PC-9 (cell line): ENCODE measurements at regions not wholly inside any gene's neighbourhood (a gene's known extent, or its start where the extent isn't known, plus 50 kb on each side); places are given as distances from the start of the nearest gene placed in this dataset.
A peak's percentile ranks its signal among the peaks of the same experiment; 100 is the strongest.

Source experiments
- BruUV-seq: library from RNA; stranded (reverse); fragments of 400-500 nt; replicated peaks from 2 replicates; lab custom pipeline; 2021; lab: Mats Ljungman, UMichigan
- CTCF ChIA-PET: fragments of 300-600 bp; sonication (Branson Sonifier 250); formaldehyde crosslinking; loops from one replicate; lab custom pipeline; 2022; ENCODE audit warnings: antibody characterized with exemption; lab: Charles Lee
- POLR2A ChIA-PET: fragments of 300-600 bp; sonication (Branson Sonifier 250); formaldehyde crosslinking; loops from one replicate; lab custom pipeline; 2022; ENCODE audit warnings: antibody characterized with exemption; ENCODE audit not compliant: unreplicated experiment; lab: Charles Lee
- DNase-seq, 2 experiments: peaks; one replicate each; pipeline versions ENCODE4 v3.0.0 to v3.0.0-alpha.2; 2015 to 2022; ENCODE audit warnings: mixed read lengths in 1 of 2
- H2AFZ ChIP-seq: fragments of 200-600 bp; sonication (generic); 2 replicates; pipeline ENCODE4 v1.8.1; 2017; ENCODE audit warnings: antibody characterized with exemption
- H3F3A ChIP-seq: fragments of 200-600 bp; sonication (generic); 2 replicates; pipeline ENCODE4 v1.8.1; 2017; ENCODE audit warnings: antibody characterized with exemption, mild to moderate bottlenecking, low read depth; ENCODE audit not compliant: insufficient read depth
- H3K27ac ChIP-seq: fragments of 200-600 bp; sonication (generic); 2 replicates; pipeline ENCODE4 v1.6.1; 2016; ENCODE audit warnings: mixed run types
- H3K27me3 ChIP-seq: fragments of 200-600 bp; sonication (generic); 2 replicates; pipeline ENCODE4 v1.6.1; 2016; ENCODE audit warnings: low read depth, mixed run types; ENCODE audit not compliant: insufficient read depth
- H3K36me3 ChIP-seq: fragments of 200-600 bp; sonication (generic); 2 replicates; pipeline ENCODE4 v1.6.1; 2016; ENCODE audit warnings: low read depth, mixed run types
- H3K4me1 ChIP-seq: fragments of 200-600 bp; sonication (generic); replicated peaks from 2 replicates; pipeline ENCODE4 v1.6.1; 2016; ENCODE audit warnings: mixed run types; ENCODE audit not compliant: insufficient read depth
- H3K4me2 ChIP-seq: fragments of 200-600 bp; sonication (generic); 2 replicates; pipeline ENCODE4 v1.6.1; 2017; ENCODE audit warnings: mixed run types
- H3K4me3 ChIP-seq: fragments of 200-600 bp; sonication (generic); 2 replicates; pipeline ENCODE4 v1.6.1; 2016; ENCODE audit warnings: mixed run types
- H3K79me2 ChIP-seq: fragments of 200-600 bp; sonication (generic); 2 replicates; pipeline ENCODE4 v1.6.1; 2017; ENCODE audit warnings: low read depth, mixed run types
- H3K9me2 ChIP-seq: fragments of 200-600 bp; sonication (generic); 2 replicates; pipeline ENCODE4 v1.8.1; 2017; ENCODE audit warnings: mild to moderate bottlenecking; ENCODE audit not compliant: insufficient read depth
- H3K9me3 ChIP-seq: fragments of 200-600 bp; sonication (generic); 2 replicates; pipeline ENCODE4 v1.8.1; 2016; ENCODE audit warnings: low read depth; ENCODE audit not compliant: insufficient read depth
- H4K20me1 ChIP-seq: fragments of 200-600 bp; sonication (generic); 2 replicates; pipeline ENCODE4 v1.8.1; 2017; ENCODE audit not compliant: insufficient read depth
- EZH2 ChIP-seq: fragments of 200-600 bp; sonication (generic); IDR thresholded peaks from 2 replicates; pipeline ENCODE4 v1.8.0; 2017; ENCODE audit warnings: antibody characterized with exemption, low read depth
- intact Hi-C: fragments of 100-400 bp; cut with micrococcal nuclease; formaldehyde crosslinking; loops from one replicate; pipeline ENCODE4 v1.10.0; 2022; ENCODE audit not compliant: unreplicated experiment
- TF ChIP-seq, protein P1 (sequence below): fragments of 200-600 bp; sonication (generic); conservative IDR thresholded peaks from 2 replicates; pipeline ENCODE4 v1.6.1; 2017; ENCODE audit warnings: mixed run types, antibody characterized with exemption, mild to moderate bottlenecking, moderate library complexity

DNA sequence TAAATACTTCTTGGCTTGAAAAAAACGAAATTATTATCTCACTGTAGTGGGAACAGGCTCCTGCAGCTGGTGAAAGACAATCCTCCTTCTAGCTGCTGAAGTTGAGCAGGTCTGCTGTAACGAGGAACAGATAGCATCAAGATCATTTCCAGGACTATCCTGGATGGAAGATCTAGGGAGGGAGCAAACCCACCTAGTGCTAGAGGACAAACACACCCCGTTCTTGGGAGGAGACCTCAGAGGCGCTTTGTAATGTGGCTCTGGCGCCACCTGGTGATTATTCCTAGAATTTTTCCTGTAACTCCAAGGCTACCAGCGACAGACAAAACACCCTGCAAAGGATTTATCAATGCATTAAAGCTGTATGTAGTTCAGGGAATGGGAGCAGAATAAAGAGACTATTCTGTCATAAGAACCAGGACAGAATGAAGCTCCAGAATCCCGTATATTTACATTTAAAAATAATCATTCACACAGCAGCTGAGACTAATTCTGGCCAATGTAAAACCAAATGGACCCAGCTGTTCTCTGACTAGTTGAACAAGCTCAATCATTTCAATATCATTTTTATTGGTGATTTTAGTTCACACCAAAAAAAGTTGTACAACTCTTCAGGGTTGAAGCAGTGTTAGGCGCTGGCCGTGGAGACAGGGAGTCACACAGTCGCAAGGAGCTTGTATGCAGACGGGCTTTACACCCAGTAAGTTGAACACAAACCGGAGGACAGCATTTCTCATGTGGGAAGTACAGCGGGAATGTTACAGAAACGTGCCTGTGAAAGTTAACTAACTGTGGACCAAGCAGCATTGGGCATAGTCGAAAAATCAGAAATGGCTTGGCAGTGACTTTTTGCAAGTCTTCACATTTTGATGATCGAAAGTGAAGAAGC lies 290.3 kb downstream of the TRIB2 start:
- Histone ChIP-seq H3K27me3 (no peaks in the 10 kb centered on the region), H3F3A (no peaks in the 10 kb centered on the region), H3K4me3 (no peak overlapping the region), H3K4me2 (peak overlapping the region; percentile 46), H3K79me2 (no peaks in the 10 kb centered on the region), H3K36me3 (no peaks in the 10 kb centered on the region), H3K9me2 (no peaks in the 10 kb centered on the region), H3K4me1 (peaks cover 9% of the 10 kb centered on the region; the same call in 1 of the 2 replicates), H2AFZ (no peak overlapping the region), H4K20me1 (no peaks in the 10 kb centered on the region), H3K9me3 (no peaks in the 10 kb centered on the region), H3K27ac (no peak overlapping the region)
- BruUV-seq, result no TSS peak
- DNase-seq, result peak; percentile 56 to 61
- TF ChIP-seq EZH2, result no peak
- TF ChIP-seq, protein P1, sequence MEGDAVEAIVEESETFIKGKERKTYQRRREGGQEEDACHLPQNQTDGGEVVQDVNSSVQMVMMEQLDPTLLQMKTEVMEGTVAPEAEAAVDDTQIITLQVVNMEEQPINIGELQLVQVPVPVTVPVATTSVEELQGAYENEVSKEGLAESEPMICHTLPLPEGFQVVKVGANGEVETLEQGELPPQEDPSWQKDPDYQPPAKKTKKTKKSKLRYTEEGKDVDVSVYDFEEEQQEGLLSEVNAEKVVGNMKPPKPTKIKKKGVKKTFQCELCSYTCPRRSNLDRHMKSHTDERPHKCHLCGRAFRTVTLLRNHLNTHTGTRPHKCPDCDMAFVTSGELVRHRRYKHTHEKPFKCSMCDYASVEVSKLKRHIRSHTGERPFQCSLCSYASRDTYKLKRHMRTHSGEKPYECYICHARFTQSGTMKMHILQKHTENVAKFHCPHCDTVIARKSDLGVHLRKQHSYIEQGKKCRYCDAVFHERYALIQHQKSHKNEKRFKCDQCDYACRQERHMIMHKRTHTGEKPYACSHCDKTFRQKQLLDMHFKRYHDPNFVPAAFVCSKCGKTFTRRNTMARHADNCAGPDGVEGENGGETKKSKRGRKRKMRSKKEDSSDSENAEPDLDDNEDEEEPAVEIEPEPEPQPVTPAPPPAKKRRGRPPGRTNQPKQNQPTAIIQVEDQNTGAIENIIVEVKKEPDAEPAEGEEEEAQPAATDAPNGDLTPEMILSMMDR, result peak; percentile 98
- ChIA-PET POLR2A (interaction anchor here (0.6 to 0.7 kb wide), 2 partner anchors 290 to 291 kb away, joined by 6 to 7 read pairs; no protein-coding TSS in a partner anchor), CTCF (interaction anchor here (0.5 to 1.8 kb wide), 7 partner anchors 9 to 1178 kb away, joined by 3 to 9 read pairs (median 3); no protein-coding TSS in a partner anchor)
- intact Hi-C loops, result loop anchor here (1.0 to 10.0 kb wide), 5 partner anchors 75 to 1312 kb away; no protein-coding TSS in a partner anchor

DNA sequence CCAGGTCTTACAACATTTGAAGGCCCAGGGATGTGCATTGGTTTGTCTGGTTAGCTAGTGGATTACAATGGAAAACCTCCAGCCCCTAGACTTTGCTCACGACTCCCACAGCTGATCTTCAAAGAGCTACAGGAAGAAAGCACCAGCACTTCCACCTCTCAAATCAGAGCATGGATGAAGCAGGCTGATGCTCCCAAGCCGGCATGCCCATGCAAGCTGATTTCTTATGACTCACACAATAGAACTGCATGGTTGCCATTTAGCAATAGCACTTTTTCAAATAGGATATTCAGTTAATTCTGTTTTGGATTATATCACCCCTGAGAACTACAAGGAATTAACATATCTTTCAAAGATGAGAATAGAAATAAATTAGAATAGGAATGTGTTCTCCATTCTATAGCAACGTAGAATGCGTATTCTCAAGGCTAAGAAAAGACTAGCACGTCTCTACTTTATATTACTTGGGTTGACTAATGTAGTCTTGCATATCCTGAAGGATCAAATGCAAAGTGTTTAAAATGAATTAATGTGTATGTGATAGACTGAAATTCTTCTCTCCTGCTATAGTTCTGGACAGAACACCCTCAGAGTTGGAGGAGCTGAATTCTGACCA lies 292.4 kb downstream of the TRIB2 start:
- Histone ChIP-seq H3K27me3 (no peaks in the 10 kb centered on the region), H3K4me3 (no peak overlapping the region), H4K20me1 (no peaks in the 10 kb centered on the region), H3F3A (no peaks in the 10 kb centered on the region), H3K9me2 (no peaks in the 10 kb centered on the region), H3K4me2 (no peak overlapping the region), H3K36me3 (no peaks in the 10 kb centered on the region), H3K27ac (no peak overlapping the region), H3K4me1 (peaks cover 9% of the 10 kb centered on the region; the same call in 1 of the 2 replicates), H3K79me2 (no peaks in the 10 kb centered on the region), H2AFZ (no peak overlapping the region), H3K9me3 (no peaks in the 10 kb centered on the region)
- intact Hi-C loops, result loop anchor here (5.0 to 10.0 kb wide), 2 partner anchors 77 to 1314 kb away; no protein-coding TSS in a partner anchor
- no peak for TF ChIP-seq EZH2
- TF ChIP-seq, protein P1, result no peak
- CTCF ChIA-PET, result no interaction called here
- no TSS peak for BruUV-seq
- POLR2A ChIA-PET, result no interaction called here
- DNase-seq, result no peak

DNA sequence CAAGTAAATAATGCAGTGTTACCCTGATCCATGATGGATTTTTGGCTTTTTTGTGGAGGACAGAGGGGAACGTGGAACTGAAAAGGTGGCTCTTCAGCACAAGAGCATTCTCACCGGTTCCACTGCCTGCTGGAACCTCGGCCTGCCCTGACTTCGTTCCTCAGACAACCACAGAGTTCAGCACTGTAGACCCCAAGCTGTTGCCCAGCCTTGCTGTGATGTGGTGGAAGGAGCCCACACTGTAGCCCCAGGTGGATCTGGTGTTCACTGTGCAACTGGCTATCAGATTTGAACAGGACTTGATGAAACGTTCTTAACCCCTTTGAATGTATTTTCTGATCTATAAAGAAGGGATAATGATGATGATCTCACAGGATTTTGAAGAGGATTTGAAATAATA lies 293.5 kb downstream of the TRIB2 start:
- no peaks in the 10 kb centered on the region for H3K27me3 ChIP-seq
- no peaks in the 10 kb centered on the region for H3K9me3 ChIP-seq
- no peaks in the 10 kb centered on the region for H3K36me3 ChIP-seq
- TF ChIP-seq, protein P1, result no peak
- no peak for TF ChIP-seq EZH2
- intact Hi-C loops, result no loop called here
- no peak overlapping the region for H2AFZ ChIP-seq
- no peaks in the 10 kb centered on the region for H3K9me2 ChIP-seq
- ChIA-PET POLR2A (no interaction called here), CTCF (no interaction called here)
- no peak overlapping the region for H3K4me3 ChIP-seq
- H3K4me1 ChIP-seq, result peaks cover 9% of the 10 kb centered on the region; the same call in 1 of the 2 replicates
- no peaks in the 10 kb centered on the region for H3K79me2 ChIP-seq
- no TSS peak for BruUV-seq
- H3K27ac ChIP-seq, result no peak overlapping the region
- no peak overlapping the region for H3K4me2 ChIP-seq
- no peaks in the 10 kb centered on the region for H4K20me1 ChIP-seq
- DNase-seq, result no peak
- H3F3A ChIP-seq, result no peaks in the 10 kb centered on the region
